ENCODE measurements at regions not wholly inside any gene's neighbourhood (a gene's known extent, or its start where the extent isn't known, plus 50 kb on each side); places are given as distances from the start of the nearest gene placed in this dataset.

- TF ChIP-seq REST (IDR thresholded peaks at IDR 0.05): no peak
- TF ChIP-seq CTCF (IDR thresholded peaks at IDR 0.05; ENCODE audit: low read depth, low read length, missing input control): no peak
- TF ChIP-seq JUND (IDR thresholded peaks at IDR 0.05): no peak
- no peak for TF ChIP-seq YY1 (IDR thresholded peaks at IDR 0.05)
- TF ChIP-seq EGR1 (IDR thresholded peaks at IDR 0.05; ENCODE audit: low read depth in 2 of 2): no peak
- TF ChIP-seq NR2F2 (IDR thresholded peaks at IDR 0.05): no peak
- TF ChIP-seq MAX (IDR thresholded peaks at IDR 0.05): no peak
- TF ChIP-seq SP1 (IDR thresholded peaks at IDR 0.05): no peak
- no peak for TF ChIP-seq ATF3 (IDR thresholded peaks at IDR 0.05)
Measured at GRCh38 chr4:110799211-110799610, 176.3 kb upstream of the PITX2 start.

Measured in liver (tissue), 3 donors.